Activated naive CD8-positive, alpha-beta T cell treated with anti-CD3 and anti-CD28 coated beads, Interleukin-2, amount 10 ng/mL, durations not matched to agents 7 days and 5 days (primary cell): ENCODE measurements at regions not wholly inside any gene's neighbourhood (a gene's known extent, or its start where the extent isn't known, plus 50 kb on each side); places are given as distances from the start of the nearest gene placed in this dataset.
"Not testable (repeated sequence)": the region's sequence is repeated elsewhere in the genome, so short reads cannot be mapped to it uniquely, and the experiment has no call there.

ENCODE experiments used
- ATAC-seq: fragments of 150-1000 bp; cut with Tn5 transposase; one replicate; pipeline ENCODE4 v1.10.0; 2021; ENCODE audit warnings: low read depth, moderate library complexity
- POLR2A ChIA-PET: fragments of 350-600 bp; sonication (Branson Sonifier 250); formaldehyde crosslinking; loops from one replicate; lab custom pipeline; 2021; ENCODE audit warnings: antibody characterized with exemption; lab: Charles Lee
- DNase-seq: peaks from one replicate; pipeline ENCODE4 v3.0.0; 2021
- H3K27ac Mint-ChIP-seq: one replicate; pipeline ENCODE4 v1.8.0; 2022; ENCODE audit warnings: mild to moderate bottlenecking, mixed read lengths
- H3K27me3 Mint-ChIP-seq: one replicate; pipeline ENCODE4 v1.8.0; 2022; ENCODE audit warnings: mild to moderate bottlenecking, moderate library complexity, mixed read lengths
- H3K36me3 Mint-ChIP-seq: one replicate; pipeline ENCODE4 v1.8.0; 2021; ENCODE audit warnings: mild to moderate bottlenecking, mixed read lengths
- H3K4me1 Mint-ChIP-seq: one replicate; pipeline ENCODE4 v1.8.0; 2021; ENCODE audit warnings: mixed read lengths
- H3K4me3 Mint-ChIP-seq: one replicate; pipeline ENCODE4 v1.8.0; 2022; ENCODE audit warnings: mild to moderate bottlenecking, moderate library complexity, mixed read lengths
- H3K9me3 Mint-ChIP-seq: one replicate; pipeline ENCODE4 v1.8.0; 2021; ENCODE audit warnings: mixed read lengths

DNA sequence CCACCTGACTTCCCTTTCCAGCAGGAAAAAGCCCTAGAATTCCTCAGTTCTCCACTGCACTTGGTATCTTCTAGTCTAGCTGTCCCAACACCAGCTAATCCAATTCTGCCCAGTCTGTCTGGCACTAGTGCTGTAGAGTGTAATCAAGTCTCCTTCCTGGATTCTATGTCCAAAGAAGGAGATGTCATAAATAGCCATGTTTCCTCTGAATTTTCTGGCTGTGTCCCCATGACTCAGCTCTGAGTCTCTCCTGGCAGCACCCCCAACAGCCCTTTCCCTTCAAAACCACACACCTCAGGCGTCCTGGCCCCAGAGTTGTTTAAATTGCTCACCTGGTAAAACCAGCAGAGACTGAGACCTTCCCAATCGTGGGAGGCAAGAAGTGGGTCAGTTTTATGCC lies 197.2 kb downstream of the GRXCR1 start:
- H3K4me1 Mint-ChIP-seq = no peaks in the 10 kb centered on the region
- no peak for DNase-seq
- H3K36me3 Mint-ChIP-seq = no peaks in the 10 kb centered on the region
- H3K27ac Mint-ChIP-seq = no peak overlapping the region
- H3K9me3 Mint-ChIP-seq = no peaks in the 10 kb centered on the region
- no peak overlapping the region for H3K4me3 Mint-ChIP-seq
- POLR2A ChIA-PET = no interaction called here
- no peak for ATAC-seq
- no peaks in the 10 kb centered on the region for H3K27me3 Mint-ChIP-seq

DNA sequence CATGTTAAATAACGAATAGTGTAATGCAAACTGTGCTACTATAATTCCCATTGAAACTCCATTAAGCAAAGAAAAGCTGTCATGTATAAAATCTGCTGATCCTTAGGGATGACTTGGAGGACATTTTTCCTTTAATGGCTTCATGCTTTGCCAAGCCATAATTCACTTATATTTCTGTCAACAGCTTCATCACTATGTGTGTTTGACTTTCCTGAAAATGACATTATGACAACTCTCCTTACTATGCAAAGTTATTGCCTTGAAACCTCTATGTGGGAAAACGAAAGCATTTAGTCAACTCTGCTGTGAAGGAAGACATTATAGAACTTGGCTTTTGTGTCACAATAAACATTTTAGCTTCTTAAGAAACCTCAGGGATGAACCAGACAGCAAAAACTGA lies 210.5 kb downstream of the GRXCR1 start:
- Mint-ChIP-seq H3K4me3 (no peak overlapping the region), H3K27me3 (no peaks in the 10 kb centered on the region), H3K9me3 (no peaks in the 10 kb centered on the region), H3K36me3 (no peaks in the 10 kb centered on the region), H3K27ac (no peak overlapping the region), H3K4me1 (no peaks in the 10 kb centered on the region)
- DNase-seq (no peak), ATAC-seq (no peak)
- POLR2A ChIA-PET = no interaction called here

DNA sequence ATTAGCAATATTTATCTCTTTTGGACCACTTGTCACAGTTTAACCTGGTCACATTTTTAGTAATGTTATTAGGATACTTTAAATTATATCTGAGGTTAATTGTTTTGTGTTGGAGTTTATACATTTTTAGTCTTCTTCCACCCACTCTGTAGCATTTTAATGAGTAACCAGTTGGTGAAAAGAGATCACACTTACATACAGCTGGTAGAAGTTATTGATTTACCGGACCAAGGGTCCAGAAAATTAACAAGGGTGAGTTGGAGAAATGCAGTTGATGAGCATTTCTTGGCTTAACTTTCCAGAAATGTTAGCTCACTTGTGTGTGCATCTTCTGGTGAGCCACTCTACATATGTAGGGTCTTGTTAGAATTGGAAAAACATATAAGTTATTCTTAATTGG lies 219.6 kb downstream of the GRXCR1 start:
- no peaks in the 10 kb centered on the region for H3K27me3 Mint-ChIP-seq
- DNase-seq (no peak), ATAC-seq (no peak)
- POLR2A ChIA-PET = no interaction called here
- no peak overlapping the region for H3K4me3 Mint-ChIP-seq
- H3K27ac Mint-ChIP-seq = no peak overlapping the region
- H3K36me3 Mint-ChIP-seq = no peaks in the 10 kb centered on the region
- H3K9me3 Mint-ChIP-seq = peaks cover 4% of the 10 kb centered on the region
- H3K4me1 Mint-ChIP-seq = no peaks in the 10 kb centered on the region

DNA sequence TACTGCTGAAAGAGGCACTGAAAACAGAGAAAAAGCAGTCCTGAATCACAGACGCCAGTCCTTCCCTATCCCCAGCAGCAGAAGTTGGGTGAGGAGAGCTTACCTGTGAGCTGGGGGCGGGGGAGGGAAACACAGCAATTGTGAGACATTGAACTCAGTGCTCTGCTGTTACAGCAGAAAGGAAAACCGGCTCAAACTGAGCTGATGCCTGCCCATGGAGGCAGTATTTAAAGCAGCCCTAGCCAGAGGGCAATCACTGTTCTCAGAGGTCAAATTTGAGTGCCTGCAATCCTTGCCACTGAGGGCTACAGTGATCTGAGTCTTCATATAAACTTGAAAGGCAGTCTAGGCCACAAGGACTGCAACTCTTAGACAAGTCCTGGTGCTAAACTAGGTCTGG lies 220.7 kb downstream of the GRXCR1 start:
- POLR2A ChIA-PET = no interaction called here
- no peaks in the 10 kb centered on the region for H3K4me1 Mint-ChIP-seq
- H3K27me3 Mint-ChIP-seq = no peaks in the 10 kb centered on the region
- no peaks in the 10 kb centered on the region for H3K36me3 Mint-ChIP-seq
- peaks cover 4% of the 10 kb centered on the region for H3K9me3 Mint-ChIP-seq
- DNase-seq = no peak
- ATAC-seq = no peak
- H3K27ac Mint-ChIP-seq = no peak overlapping the region
- H3K4me3 Mint-ChIP-seq = no peak overlapping the region

DNA sequence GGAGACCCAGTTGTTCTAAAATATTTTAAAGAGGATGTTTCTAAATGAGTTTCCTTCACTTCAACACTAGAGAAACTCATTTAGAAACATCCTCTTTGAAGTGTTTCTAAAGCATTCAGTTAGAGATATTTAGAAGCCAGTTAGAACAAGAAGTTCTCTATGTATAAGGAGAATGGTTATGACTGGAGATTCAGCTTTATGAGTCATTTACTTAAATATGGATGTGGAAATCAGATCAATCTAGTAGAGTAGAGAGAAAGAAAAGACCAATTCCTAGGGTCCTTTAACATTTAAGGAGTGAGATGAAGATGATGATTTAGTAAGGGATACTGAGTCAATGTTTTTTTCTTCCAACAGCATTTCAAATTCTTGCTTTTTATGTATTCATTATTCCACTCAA lies 234.1 kb downstream of the GRXCR1 start:
- Mint-ChIP-seq H3K27ac (no peak overlapping the region), H3K4me1 (no peaks in the 10 kb centered on the region), H3K4me3 (no peak overlapping the region), H3K27me3 (no peaks in the 10 kb centered on the region), H3K36me3 (no peaks in the 10 kb centered on the region), H3K9me3 (peaks cover 1% of the 10 kb centered on the region)
- ATAC-seq = no peak
- DNase-seq = no peak
- POLR2A ChIA-PET = no interaction called here

DNA sequence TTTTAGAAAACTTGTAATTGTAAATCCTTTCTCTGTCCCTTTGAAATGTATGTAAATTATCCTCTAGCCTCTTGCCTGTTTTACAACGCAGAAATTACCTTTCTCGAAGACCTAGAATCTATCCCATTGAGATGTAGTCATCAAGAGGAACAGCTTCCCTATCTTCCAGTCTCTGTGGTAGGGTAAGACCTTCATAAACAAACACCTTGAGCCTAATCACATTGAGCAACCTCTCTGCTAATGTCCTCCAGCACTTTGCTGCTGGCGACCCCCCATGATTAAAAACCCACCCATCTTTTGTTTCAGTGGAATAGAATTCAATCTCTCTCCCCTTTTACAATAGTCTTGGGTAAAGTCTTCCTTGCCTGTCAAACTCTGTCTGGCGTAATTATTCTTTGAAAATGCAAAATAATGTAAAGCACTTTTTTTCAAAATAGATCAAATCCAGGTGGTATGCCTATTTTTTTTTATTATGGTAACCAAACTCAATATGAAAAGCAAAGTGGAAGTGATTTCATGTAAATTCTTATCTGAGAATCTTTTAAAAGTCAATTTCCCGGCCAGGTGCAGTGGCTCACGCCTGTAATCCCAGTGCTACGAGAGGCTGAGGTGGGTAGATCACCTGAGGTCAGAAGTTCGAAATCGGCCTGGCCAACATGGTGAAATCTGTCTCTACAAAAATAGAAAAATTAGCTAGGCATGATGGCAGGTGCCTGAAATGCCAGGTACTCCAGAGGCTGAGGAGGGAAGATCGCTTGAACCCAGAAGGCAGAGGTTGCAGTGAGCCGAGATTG lies 237.9 kb downstream of the GRXCR1 start:
- Mint-ChIP-seq H3K27me3 (no peaks in the 10 kb centered on the region), H3K36me3 (no peaks in the 10 kb centered on the region), H3K4me1 (peaks cover 1% of the 10 kb centered on the region), H3K27ac (no peak overlapping the region), H3K9me3 (peaks cover under 1% of the 10 kb centered on the region), H3K4me3 (no peak overlapping the region)
- DNase-seq (no peak), ATAC-seq (no peak)
- POLR2A ChIA-PET = no interaction called here

DNA sequence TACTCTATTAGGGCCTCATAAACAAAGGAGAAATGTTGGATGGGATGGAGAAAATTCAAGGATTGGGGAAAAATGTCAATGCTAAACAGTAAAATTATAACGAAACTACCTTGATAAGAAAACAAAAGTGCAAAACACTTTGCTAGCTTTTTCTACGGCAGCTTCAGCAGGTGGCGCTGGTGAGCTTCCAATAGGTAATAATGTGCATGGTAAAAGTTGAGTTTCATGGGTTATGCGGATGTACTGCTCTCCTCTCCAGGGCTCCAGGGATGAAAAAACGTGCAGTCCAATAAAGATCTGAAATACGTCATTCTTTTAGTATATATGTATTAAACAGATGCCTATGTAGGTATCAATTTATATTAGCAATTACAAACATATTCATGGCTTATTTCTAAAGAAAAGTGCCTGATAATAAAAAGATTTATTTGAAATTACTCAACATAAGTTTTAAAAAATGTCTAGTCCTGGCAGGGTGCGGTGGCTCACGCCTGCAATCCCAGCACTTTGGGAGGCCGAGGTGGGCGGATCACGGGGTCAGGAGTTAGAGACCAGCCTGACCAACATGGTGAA lies 239.6 kb downstream of the GRXCR1 start:
- peak; percentile 48 for DNase-seq

DNA sequence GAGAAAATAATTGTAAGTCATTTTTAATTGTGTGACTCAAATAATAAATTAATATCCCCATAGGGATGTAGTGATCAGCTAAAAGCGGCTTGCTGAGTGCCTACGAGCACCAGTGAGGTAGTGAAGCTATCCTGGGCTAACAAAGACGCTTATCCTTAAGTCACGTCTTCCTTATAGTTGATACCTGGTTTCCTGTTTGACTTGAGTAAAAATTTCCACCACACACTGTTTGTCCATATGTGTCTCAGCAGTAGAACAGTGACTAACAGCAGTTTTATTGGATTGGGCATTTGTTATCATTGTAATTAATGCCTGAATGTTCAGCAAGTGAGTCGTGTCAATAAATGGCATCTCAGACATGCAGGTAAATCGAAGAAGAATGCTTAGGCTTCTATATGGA lies 241.1 kb downstream of the GRXCR1 start:
- DNase-seq (no peak), ATAC-seq (no peak)
- no peak overlapping the region for H3K4me3 Mint-ChIP-seq
- H3K27me3 Mint-ChIP-seq = no peaks in the 10 kb centered on the region
- no peak overlapping the region for H3K27ac Mint-ChIP-seq
- peaks cover 1% of the 10 kb centered on the region for H3K4me1 Mint-ChIP-seq
- H3K36me3 Mint-ChIP-seq = no peaks in the 10 kb centered on the region
- POLR2A ChIA-PET = no interaction called here
- no peaks in the 10 kb centered on the region for H3K9me3 Mint-ChIP-seq

More for the DNA sequence above, 239.6 kb downstream of the GRXCR1 start:
- H3K9me3 Mint-ChIP-seq = no peaks in the 10 kb centered on the region
- no peak for ATAC-seq
- POLR2A ChIA-PET = no interaction called here
- no peak overlapping the region for H3K4me3 Mint-ChIP-seq
- peaks cover 1% of the 10 kb centered on the region for H3K4me1 Mint-ChIP-seq
- H3K27ac Mint-ChIP-seq = no peak overlapping the region
- H3K27me3 Mint-ChIP-seq = no peaks in the 10 kb centered on the region
- H3K36me3 Mint-ChIP-seq = no peaks in the 10 kb centered on the region

DNA sequence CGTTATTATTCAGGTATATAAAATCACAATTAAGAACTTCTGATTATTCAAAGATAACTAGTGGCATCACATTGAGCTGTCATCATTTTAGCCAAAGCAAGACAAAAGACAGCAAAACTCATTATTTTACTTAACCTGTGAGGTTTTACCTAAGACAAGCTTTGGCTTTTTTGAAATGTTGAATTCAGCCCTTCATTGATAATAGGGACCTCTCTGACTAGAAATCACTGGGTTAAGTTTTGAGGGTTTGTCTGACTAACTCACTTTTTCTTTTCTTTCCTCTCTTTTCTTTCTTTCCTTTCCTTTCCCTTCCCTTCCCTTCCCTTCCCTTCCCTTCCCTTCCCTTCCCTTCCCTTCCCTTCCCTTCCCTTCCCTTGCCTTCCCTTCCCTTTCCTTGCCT lies 244.2 kb downstream of the GRXCR1 start:
- POLR2A ChIA-PET = no interaction called here
- ATAC-seq = no peak
- no peaks in the 10 kb centered on the region for H3K36me3 Mint-ChIP-seq

DNA sequence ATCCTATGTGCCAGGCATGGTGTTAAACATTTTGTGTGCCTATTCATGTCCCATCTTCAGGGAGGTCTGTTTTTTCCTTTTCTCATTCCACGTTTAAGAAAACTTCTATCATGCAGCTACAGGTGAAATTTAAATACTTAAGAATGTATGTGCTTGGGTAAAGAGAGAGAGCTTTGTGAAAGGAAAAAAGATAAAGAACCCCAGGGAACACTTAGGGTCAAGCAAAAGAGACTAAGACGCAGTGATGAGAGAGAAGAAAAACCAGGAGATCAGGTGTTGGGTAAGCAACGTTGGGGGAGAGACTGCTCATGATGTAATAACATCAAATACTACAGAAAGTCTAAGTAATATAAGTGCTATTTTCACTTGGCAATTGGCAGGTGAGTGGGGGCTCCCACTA lies 253.7 kb downstream of the GRXCR1 start:
- DNase-seq = no peak
- POLR2A ChIA-PET = no interaction called here
- no peak for ATAC-seq
- H3K27me3 Mint-ChIP-seq = no peaks in the 10 kb centered on the region
- H3K4me3 Mint-ChIP-seq = no peak overlapping the region
- no peak overlapping the region for H3K27ac Mint-ChIP-seq
- no peaks in the 10 kb centered on the region for H3K4me1 Mint-ChIP-seq
- H3K9me3 Mint-ChIP-seq = no peaks in the 10 kb centered on the region
- no peaks in the 10 kb centered on the region for H3K36me3 Mint-ChIP-seq

More for the DNA sequence above, 244.2 kb downstream of the GRXCR1 start:
- Mint-ChIP-seq H3K27me3 (no peaks in the 10 kb centered on the region), H3K27ac (no peak overlapping the region), H3K9me3 (no peaks in the 10 kb centered on the region), H3K4me1 (peaks cover 1% of the 10 kb centered on the region), H3K4me3 (no peak overlapping the region)
- no peak for DNase-seq

DNA sequence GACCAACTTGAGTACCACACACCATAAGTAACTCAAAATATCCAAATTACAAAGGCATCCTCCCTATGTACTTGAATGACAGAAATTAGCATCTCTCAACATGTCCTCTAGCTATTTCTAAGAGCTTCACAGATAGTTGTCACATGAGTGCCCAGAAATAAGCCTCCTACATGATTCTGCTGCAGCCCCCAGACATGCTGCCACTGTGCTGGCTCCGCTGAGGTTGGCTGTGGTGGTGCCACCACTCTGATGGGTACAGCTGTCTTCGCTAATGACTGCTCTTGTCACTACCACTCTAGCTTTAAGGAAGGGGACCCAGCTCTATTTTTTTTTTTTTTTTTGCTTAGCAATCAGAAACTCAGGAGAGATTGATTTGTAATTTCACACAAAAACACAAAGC lies 256.0 kb downstream of the GRXCR1 start:
- POLR2A ChIA-PET = no interaction called here
- no peak overlapping the region for H3K27ac Mint-ChIP-seq
- H3K36me3 Mint-ChIP-seq = no peaks in the 10 kb centered on the region
- no peaks in the 10 kb centered on the region for H3K27me3 Mint-ChIP-seq
- ATAC-seq (no peak), DNase-seq (no peak)
- no peak overlapping the region for H3K4me3 Mint-ChIP-seq
- H3K9me3 Mint-ChIP-seq = no peaks in the 10 kb centered on the region
- no peaks in the 10 kb centered on the region for H3K4me1 Mint-ChIP-seq

DNA sequence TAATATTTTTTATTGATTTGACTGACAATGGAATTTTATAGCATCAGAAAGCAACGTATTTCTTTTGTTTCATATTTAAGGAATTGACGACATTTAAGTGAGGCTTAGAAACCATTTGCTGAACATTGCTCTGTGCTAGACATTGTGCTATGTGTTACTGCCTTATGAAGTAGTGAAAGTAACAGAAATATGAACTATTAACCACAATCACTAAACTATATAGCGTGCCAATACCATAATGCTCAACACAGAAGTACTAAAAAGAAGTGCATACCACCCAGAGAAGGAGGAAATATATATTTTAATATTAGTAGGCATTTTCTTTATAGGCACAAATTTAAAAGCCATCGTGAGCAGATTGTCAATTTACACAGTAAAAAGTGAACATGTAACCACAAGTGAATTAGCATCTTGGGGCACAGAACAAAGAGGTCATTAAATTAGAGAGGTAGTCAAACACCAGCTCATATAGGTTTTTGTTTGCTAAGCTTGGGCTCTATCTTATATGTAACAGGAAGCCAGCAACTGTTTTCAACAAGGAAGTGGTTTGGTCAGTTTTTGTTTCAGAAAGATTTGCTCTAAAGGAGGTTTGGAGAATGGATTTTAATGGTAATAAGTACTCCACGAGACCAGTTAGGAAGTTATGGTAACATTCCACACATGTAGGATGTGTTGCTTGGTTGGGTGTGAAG lies 270.7 kb downstream of the GRXCR1 start:
- no peaks in the 10 kb centered on the region for H3K27me3 Mint-ChIP-seq
- ATAC-seq (no peak), DNase-seq (no peak)
- peaks cover 2% of the 10 kb centered on the region for H3K4me1 Mint-ChIP-seq
- POLR2A ChIA-PET = no interaction called here
- no peak overlapping the region for H3K4me3 Mint-ChIP-seq
- no peaks in the 10 kb centered on the region for H3K36me3 Mint-ChIP-seq
- H3K27ac Mint-ChIP-seq = no peak overlapping the region
- no peaks in the 10 kb centered on the region for H3K9me3 Mint-ChIP-seq

DNA sequence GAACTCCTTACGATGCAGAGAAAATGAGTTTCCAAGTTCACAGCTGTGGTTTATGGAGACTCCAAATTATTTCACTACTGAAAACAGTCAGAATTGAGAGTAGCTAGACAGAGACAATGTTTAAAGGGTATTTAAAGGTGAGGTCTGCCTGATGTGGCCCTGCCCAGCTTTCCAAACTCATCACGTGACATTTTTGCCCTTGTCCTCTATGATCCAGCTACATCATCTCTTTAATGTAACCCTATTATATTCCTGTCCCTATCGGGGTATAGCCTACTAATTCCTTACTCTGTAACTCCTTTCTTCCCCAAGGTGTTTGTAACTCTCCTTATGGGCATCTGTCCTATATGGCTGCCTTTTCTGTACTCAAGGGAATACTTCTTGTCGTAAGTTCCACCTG lies 297.2 kb downstream of the GRXCR1 start:
- DNase-seq (no peak), ATAC-seq (no peak)
- H3K4me1 Mint-ChIP-seq = no peaks in the 10 kb centered on the region
- H3K27ac Mint-ChIP-seq = no peak overlapping the region
- no peaks in the 10 kb centered on the region for H3K27me3 Mint-ChIP-seq
- POLR2A ChIA-PET = no interaction called here
- H3K36me3 Mint-ChIP-seq = no peaks in the 10 kb centered on the region
- no peaks in the 10 kb centered on the region for H3K9me3 Mint-ChIP-seq
- H3K4me3 Mint-ChIP-seq = no peak overlapping the region

DNA sequence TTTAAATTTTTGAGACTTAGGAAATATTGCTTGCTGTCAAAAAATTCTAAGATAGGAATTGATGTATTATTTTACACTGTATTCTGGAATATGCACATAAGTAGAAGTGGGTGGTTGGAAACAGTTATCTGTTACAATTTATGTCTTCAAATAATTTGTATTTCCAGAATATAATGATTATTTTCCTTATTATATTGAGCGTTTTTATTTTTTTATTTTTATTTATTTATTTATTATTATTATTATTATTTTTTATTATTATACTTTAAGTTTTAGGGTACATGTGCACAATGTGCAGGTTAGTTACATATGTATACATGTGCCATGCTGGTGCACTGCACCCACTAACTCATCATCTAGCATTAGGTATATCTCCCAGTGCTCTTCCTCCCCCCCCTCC lies 320.1 kb downstream of the GRXCR1 start:
- POLR2A ChIA-PET, H3K4me3 Mint-ChIP-seq, H3K27me3 Mint-ChIP-seq, H3K4me1 Mint-ChIP-seq, H3K36me3 Mint-ChIP-seq, ATAC-seq, H3K9me3 Mint-ChIP-seq, DNase-seq, H3K27ac Mint-ChIP-seq: not testable (repeated sequence)
